Neural cell (in vitro differentiated cells): ENCODE measurements at regions not wholly inside any gene's neighbourhood (a gene's known extent, or its start where the extent isn't known, plus 50 kb on each side); places are given as distances from the start of the nearest gene placed in this dataset.

Experiments used
- EP300 ChIP-seq: fragments of 450-650 bp; conservative IDR thresholded peaks from 2 replicates; pipeline ENCODE4 v1.6.1; 2014; ENCODE audit warnings: antibody characterized with exemption, mild to moderate bottlenecking, moderate library complexity; ENCODE audit not compliant: poor library complexity, severe bottlenecking
- EZH2 ChIP-seq: fragments of 200-600, 300-800 bp; shearing (Covaris generic), sonication (generic); IDR thresholded peaks from 2 replicates; pipeline ENCODE4 v1.6.1; 2014; ENCODE audit warnings: antibody characterized with exemption, low read length, borderline replicate concordance, mild to moderate bottlenecking; ENCODE audit not compliant: insufficient read depth, poor library complexity, severe bottlenecking
- TAF1 ChIP-seq: IDR thresholded peaks from 2 replicates; pipeline ENCODE4 v1.6.1; 2012; ENCODE audit warnings: low read depth
- TF ChIP-seq, protein P1 (sequence below): fragments of 450-650 bp; IDR thresholded peaks from 2 replicates; pipeline ENCODE4 v1.5.1; 2014; ENCODE audit warnings: antibody characterized with exemption, mild to moderate bottlenecking, moderate library complexity; ENCODE audit not compliant: poor library complexity, severe bottlenecking
- TF ChIP-seq, protein P2 (sequence below): IDR thresholded peaks from 2 replicates; pipeline ENCODE4 v1.6.1; 2012; ENCODE audit warnings: borderline replicate concordance

DNA sequence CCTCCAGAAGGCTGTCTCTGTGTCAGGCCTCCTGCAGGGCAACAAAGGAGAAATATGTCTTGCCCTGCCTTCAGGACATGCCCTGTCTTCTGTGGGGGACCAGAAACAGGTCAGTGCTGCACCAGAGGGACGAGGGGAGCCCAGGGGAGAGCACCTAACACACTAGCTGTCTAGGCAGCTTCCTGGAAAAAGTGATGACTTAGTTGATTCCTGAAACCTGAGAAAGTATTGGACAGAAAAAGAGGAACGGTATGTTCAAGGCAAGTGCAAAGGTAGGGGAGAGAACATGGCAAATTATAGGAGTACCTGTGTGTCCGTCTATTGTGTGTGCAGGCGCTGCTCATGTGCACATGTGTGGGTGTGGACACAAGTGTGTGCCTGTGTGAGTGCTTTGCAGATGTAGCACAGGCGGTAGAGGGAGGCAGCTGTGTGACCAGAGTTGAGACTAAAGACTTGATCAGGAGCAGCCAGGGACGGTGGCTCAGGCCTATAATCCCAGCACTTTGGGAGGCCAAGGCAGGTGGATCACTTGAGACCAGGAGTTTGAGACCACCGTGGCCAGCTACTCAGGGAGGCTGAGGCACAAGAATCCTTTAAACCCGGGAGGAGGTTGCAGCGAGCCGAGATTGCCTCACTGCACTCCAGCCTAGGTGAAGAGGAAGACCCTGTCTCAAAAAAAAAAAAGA is 119.5 kb downstream of the GYPC start:
- TF ChIP-seq, protein P1, sequence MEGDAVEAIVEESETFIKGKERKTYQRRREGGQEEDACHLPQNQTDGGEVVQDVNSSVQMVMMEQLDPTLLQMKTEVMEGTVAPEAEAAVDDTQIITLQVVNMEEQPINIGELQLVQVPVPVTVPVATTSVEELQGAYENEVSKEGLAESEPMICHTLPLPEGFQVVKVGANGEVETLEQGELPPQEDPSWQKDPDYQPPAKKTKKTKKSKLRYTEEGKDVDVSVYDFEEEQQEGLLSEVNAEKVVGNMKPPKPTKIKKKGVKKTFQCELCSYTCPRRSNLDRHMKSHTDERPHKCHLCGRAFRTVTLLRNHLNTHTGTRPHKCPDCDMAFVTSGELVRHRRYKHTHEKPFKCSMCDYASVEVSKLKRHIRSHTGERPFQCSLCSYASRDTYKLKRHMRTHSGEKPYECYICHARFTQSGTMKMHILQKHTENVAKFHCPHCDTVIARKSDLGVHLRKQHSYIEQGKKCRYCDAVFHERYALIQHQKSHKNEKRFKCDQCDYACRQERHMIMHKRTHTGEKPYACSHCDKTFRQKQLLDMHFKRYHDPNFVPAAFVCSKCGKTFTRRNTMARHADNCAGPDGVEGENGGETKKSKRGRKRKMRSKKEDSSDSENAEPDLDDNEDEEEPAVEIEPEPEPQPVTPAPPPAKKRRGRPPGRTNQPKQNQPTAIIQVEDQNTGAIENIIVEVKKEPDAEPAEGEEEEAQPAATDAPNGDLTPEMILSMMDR, result no peak
- TF ChIP-seq EP300 (no peak), TAF1 (no peak), EZH2 (no peak)
- TF ChIP-seq, protein P2, sequence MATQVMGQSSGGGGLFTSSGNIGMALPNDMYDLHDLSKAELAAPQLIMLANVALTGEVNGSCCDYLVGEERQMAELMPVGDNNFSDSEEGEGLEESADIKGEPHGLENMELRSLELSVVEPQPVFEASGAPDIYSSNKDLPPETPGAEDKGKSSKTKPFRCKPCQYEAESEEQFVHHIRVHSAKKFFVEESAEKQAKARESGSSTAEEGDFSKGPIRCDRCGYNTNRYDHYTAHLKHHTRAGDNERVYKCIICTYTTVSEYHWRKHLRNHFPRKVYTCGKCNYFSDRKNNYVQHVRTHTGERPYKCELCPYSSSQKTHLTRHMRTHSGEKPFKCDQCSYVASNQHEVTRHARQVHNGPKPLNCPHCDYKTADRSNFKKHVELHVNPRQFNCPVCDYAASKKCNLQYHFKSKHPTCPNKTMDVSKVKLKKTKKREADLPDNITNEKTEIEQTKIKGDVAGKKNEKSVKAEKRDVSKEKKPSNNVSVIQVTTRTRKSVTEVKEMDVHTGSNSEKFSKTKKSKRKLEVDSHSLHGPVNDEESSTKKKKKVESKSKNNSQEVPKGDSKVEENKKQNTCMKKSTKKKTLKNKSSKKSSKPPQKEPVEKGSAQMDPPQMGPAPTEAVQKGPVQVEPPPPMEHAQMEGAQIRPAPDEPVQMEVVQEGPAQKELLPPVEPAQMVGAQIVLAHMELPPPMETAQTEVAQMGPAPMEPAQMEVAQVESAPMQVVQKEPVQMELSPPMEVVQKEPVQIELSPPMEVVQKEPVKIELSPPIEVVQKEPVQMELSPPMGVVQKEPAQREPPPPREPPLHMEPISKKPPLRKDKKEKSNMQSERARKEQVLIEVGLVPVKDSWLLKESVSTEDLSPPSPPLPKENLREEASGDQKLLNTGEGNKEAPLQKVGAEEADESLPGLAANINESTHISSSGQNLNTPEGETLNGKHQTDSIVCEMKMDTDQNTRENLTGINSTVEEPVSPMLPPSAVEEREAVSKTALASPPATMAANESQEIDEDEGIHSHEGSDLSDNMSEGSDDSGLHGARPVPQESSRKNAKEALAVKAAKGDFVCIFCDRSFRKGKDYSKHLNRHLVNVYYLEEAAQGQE, result no peak
